ENCODE measurements at regions not wholly inside any gene's neighbourhood (a gene's known extent, or its start where the extent isn't known, plus 50 kb on each side); places are given as distances from the start of the nearest gene placed in this dataset.
"Not testable (repeated sequence)": the region's sequence is repeated elsewhere in the genome, so short reads cannot be mapped to it uniquely, and the experiment has no call there.

GRCh38 chr16:88141580-88141979, 190.3 kb downstream of the BANP start:
- H3K27ac ChIP-seq (ENCODE audit: low read depth, low read length, poor library complexity, severe bottlenecking), result no peak overlapping the region
- H3K4me1 ChIP-seq (ENCODE audit: insufficient read depth, low read length, severe bottlenecking), result no peaks in the 10 kb centered on the region
- no peak overlapping the region for H3K9ac ChIP-seq (ENCODE audit: low read length)
- H3K9me2 ChIP-seq (ENCODE audit: low read depth, low read length), result no peaks in the 10 kb centered on the region
- H3K4me2 ChIP-seq (ENCODE audit: low read length), result no peak overlapping the region
- no peaks in the 10 kb centered on the region for H3F3A ChIP-seq (ENCODE audit: insufficient read depth, low read length)
- no peak overlapping the region for H3K4me3 ChIP-seq (ENCODE audit: low read depth, low read length, poor library complexity, severe bottlenecking)
- no peak overlapping the region for H2AFZ ChIP-seq (ENCODE audit: low read length)
- 0 out of 2 replicates have a peak, but pooled peaks cover 3% of the 10 kb centered on the region for H3K9me3 ChIP-seq (ENCODE audit: low read length)
- no peaks in the 10 kb centered on the region for H4K20me1 ChIP-seq (ENCODE audit: insufficient read depth, low read length)
- H3K79me2 ChIP-seq (ENCODE audit: insufficient read depth, low read length), result no peaks in the 10 kb centered on the region
- no peaks in the 10 kb centered on the region for H3K36me3 ChIP-seq (ENCODE audit: insufficient read depth, low read length)
- TF ChIP-seq CTCF (IDR thresholded peaks at IDR 0.05; ENCODE audit: low read length) (no peak), EZH2 (IDR thresholded peaks at IDR 0.05; ENCODE audit: borderline replicate concordance, low read length) (no peak)
- H3K27me3 ChIP-seq (ENCODE audit: insufficient read depth, low read length), result no peaks in the 10 kb centered on the region; the same call in 1 of the 2 replicates

- not testable (repeated sequence) for H2AFZ ChIP-seq (ENCODE audit: low read length); H3K9me3 ChIP-seq (ENCODE audit: low read length); H3K27ac ChIP-seq (ENCODE audit: low read depth, low read length, poor library complexity, severe bottlenecking); H3K79me2 ChIP-seq (ENCODE audit: insufficient read depth, low read length); H4K20me1 ChIP-seq (ENCODE audit: insufficient read depth, low read length); H3K4me1 ChIP-seq (ENCODE audit: insufficient read depth, low read length, severe bottlenecking); H3K27me3 ChIP-seq (ENCODE audit: insufficient read depth, low read length); H3F3A ChIP-seq (ENCODE audit: insufficient read depth, low read length); H3K9ac ChIP-seq (ENCODE audit: low read length); H3K36me3 ChIP-seq (ENCODE audit: insufficient read depth, low read length); H3K4me2 ChIP-seq (ENCODE audit: low read length); H3K4me3 ChIP-seq (ENCODE audit: low read depth, low read length, poor library complexity, severe bottlenecking); H3K9me2 ChIP-seq (ENCODE audit: low read depth, low read length)
Measured at GRCh38 chr16:88142056-88142935, 191.1 kb downstream of the BANP start.

- not testable (repeated sequence) for H3K4me2 ChIP-seq (ENCODE audit: low read length); H3F3A ChIP-seq (ENCODE audit: insufficient read depth, low read length); H4K20me1 ChIP-seq (ENCODE audit: insufficient read depth, low read length); H3K4me1 ChIP-seq (ENCODE audit: insufficient read depth, low read length, severe bottlenecking); H3K36me3 ChIP-seq (ENCODE audit: insufficient read depth, low read length); H3K27ac ChIP-seq (ENCODE audit: low read depth, low read length, poor library complexity, severe bottlenecking); H3K9me3 ChIP-seq (ENCODE audit: low read length); H3K79me2 ChIP-seq (ENCODE audit: insufficient read depth, low read length); H3K4me3 ChIP-seq (ENCODE audit: low read depth, low read length, poor library complexity, severe bottlenecking); H3K27me3 ChIP-seq (ENCODE audit: insufficient read depth, low read length); H3K9ac ChIP-seq (ENCODE audit: low read length); H2AFZ ChIP-seq (ENCODE audit: low read length); H3K9me2 ChIP-seq (ENCODE audit: low read depth, low read length)
Measured at GRCh38 chr16:88143122-88144027, 192.1 kb downstream of the BANP start.

- H2AFZ ChIP-seq (ENCODE audit: low read length), result no peak overlapping the region
- H3K9ac ChIP-seq (ENCODE audit: low read length), result no peak overlapping the region
- H3K9me2 ChIP-seq (ENCODE audit: low read depth, low read length), result no peaks in the 10 kb centered on the region
- no peak overlapping the region for H3K4me2 ChIP-seq (ENCODE audit: low read length)
- H4K20me1 ChIP-seq (ENCODE audit: insufficient read depth, low read length), result no peaks in the 10 kb centered on the region
- H3K27me3 ChIP-seq (ENCODE audit: insufficient read depth, low read length), result no peaks in the 10 kb centered on the region
- H3K4me3 ChIP-seq (ENCODE audit: low read depth, low read length, poor library complexity, severe bottlenecking), result no peak overlapping the region
- H3F3A ChIP-seq (ENCODE audit: insufficient read depth, low read length), result no peaks in the 10 kb centered on the region
- no peaks in the 10 kb centered on the region for H3K4me1 ChIP-seq (ENCODE audit: insufficient read depth, low read length, severe bottlenecking)
- H3K27ac ChIP-seq (ENCODE audit: low read depth, low read length, poor library complexity, severe bottlenecking), result no peak overlapping the region
- H3K36me3 ChIP-seq (ENCODE audit: insufficient read depth, low read length), result no peaks in the 10 kb centered on the region
- TF ChIP-seq EZH2 (IDR thresholded peaks at IDR 0.05; ENCODE audit: borderline replicate concordance, low read length) (no peak), CTCF (IDR thresholded peaks at IDR 0.05; ENCODE audit: low read length) (no peak)
- no peaks in the 10 kb centered on the region for H3K9me3 ChIP-seq (ENCODE audit: low read length)
- H3K79me2 ChIP-seq (ENCODE audit: insufficient read depth, low read length), result no peaks in the 10 kb centered on the region
Measured at GRCh38 chr16:88144028-88144511, 192.8 kb downstream of the BANP start.

Measured in OCI-LY1 (cell line).